Keratinocyte (primary cell): ENCODE measurements at regions not wholly inside any gene's neighbourhood (a gene's known extent, or its start where the extent isn't known, plus 50 kb on each side); places are given as distances from the start of the nearest gene placed in this dataset.

Source experiments
- DNase-seq: peaks from one replicate; pipeline ENCODE4 v3.0.0-alpha.2; 2011; ENCODE audit warnings: low read depth, missing footprints, low spot score
- FAIRE-seq: peaks from 2 replicates; lab custom pipeline; 2011; peaks lifted over from hg19 to GRCh38; lab: Jason Lieb, UNC
- H2AFZ ChIP-seq: 2 replicates; pipeline ENCODE4 v1.6.0; 2012; ENCODE audit warnings: low read length, control low read depth, inconsistent platforms; ENCODE audit not compliant: control insufficient read depth
- H3K27ac ChIP-seq: 2 replicates; pipeline ENCODE4 v1.5.1; 2011; ENCODE audit warnings: low read length; ENCODE audit not compliant: control insufficient read depth, insufficient read depth
- H3K27me3 ChIP-seq: 3 replicates; pipeline ENCODE4 v1.6.0; 2011; ENCODE audit warnings: low read length; ENCODE audit not compliant: control insufficient read depth, insufficient read depth; ENCODE audit errors: extremely low read depth
- H3K36me3 ChIP-seq, 2 experiments: 2 replicates in 1 of 2; 3 replicates in 1 of 2; pipeline ENCODE4 v1.5.1; 2011; ENCODE audit warnings: low read length in 2 of 2, mild to moderate bottlenecking in 1 of 2; ENCODE audit not compliant: control insufficient read depth in 2 of 2, insufficient read depth in 2 of 2; ENCODE audit errors: extremely low read depth in 1 of 2
- H3K4me1 ChIP-seq: 3 replicates; pipeline ENCODE4 v1.5.1; 2011; ENCODE audit warnings: low read length; ENCODE audit not compliant: control insufficient read depth, insufficient read depth; ENCODE audit errors: extremely low read depth
- H3K4me2 ChIP-seq: 3 replicates; pipeline ENCODE4 v1.6.0; 2011; ENCODE audit warnings: low read depth, low read length; ENCODE audit not compliant: control insufficient read depth, insufficient read depth; ENCODE audit errors: extremely low read depth
- H3K4me3 ChIP-seq, 3 experiments: fragments of 200-600 bp in 1 of 3; sonication (generic) in 1 of 3; 2 replicates in 2 of 3; 3 replicates in 1 of 3; pipeline ENCODE4 v1.5.1; 2011 to 2016; ENCODE audit warnings: low read length in 3 of 3, mild to moderate bottlenecking in 3 of 3, control low read depth in 2 of 3, inconsistent platforms in 1 of 3, low read depth in 1 of 3, mixed read lengths in 1 of 3, mixed run types in 1 of 3, moderate library complexity in 1 of 3; ENCODE audit not compliant: control insufficient read depth in 2 of 3, insufficient read depth in 2 of 3; ENCODE audit errors: extremely low read depth in 1 of 3
- H3K79me2 ChIP-seq: 2 replicates; pipeline ENCODE4 v1.6.0; 2012; ENCODE audit warnings: low read length; ENCODE audit not compliant: control insufficient read depth, insufficient read depth
- H3K9ac ChIP-seq: 3 replicates; pipeline ENCODE4 v1.6.0; 2011; ENCODE audit warnings: low read length; ENCODE audit not compliant: control insufficient read depth, insufficient read depth; ENCODE audit errors: extremely low read depth
- H3K9me1 ChIP-seq: 3 replicates; pipeline ENCODE4 v1.6.0; 2011; ENCODE audit warnings: low read length; ENCODE audit not compliant: control insufficient read depth, insufficient read depth; ENCODE audit errors: extremely low read depth
- H3K9me3 ChIP-seq: 2 replicates; pipeline ENCODE4 v1.5.1; 2012; ENCODE audit warnings: low read depth, low read length; ENCODE audit not compliant: control insufficient read depth
- H4K20me1 ChIP-seq: 3 replicates; pipeline ENCODE4 v1.6.0; 2011; ENCODE audit warnings: low read length; ENCODE audit not compliant: control insufficient read depth, insufficient read depth; ENCODE audit errors: extremely low read depth
- EZH2 ChIP-seq: IDR thresholded peaks from one replicate; pipeline ENCODE4 v1.6.1; 2012; ENCODE audit warnings: inconsistent platforms, mild to moderate bottlenecking, low read length, moderate library complexity
- dilution Hi-C: fragments of 300-500 bp; cut with MboI; formaldehyde crosslinking; loops from one replicate; pipeline ENCODE4 v1.7.0; 2020; ENCODE audit warnings: low sequenced_read_pairs; ENCODE audit not compliant: extremely low pct_ligation_motif_present
- TF ChIP-seq, protein P1 (sequence below), 3 experiments: IDR thresholded peaks in 1 of 3; conservative IDR thresholded peaks in 1 of 3; optimal IDR thresholded peaks in 1 of 3; 2 replicates in 2 of 3; 3 replicates in 1 of 3; pipeline versions ENCODE3 to v1.5.1; 2011; ENCODE audit warnings: low read length in 3 of 3, mild to moderate bottlenecking in 3 of 3, moderate library complexity in 2 of 3, control low read depth in 1 of 3, inconsistent platforms in 1 of 3; ENCODE audit not compliant: insufficient read depth in 2 of 3; ENCODE audit errors: extremely low read depth in 1 of 3

DNA sequence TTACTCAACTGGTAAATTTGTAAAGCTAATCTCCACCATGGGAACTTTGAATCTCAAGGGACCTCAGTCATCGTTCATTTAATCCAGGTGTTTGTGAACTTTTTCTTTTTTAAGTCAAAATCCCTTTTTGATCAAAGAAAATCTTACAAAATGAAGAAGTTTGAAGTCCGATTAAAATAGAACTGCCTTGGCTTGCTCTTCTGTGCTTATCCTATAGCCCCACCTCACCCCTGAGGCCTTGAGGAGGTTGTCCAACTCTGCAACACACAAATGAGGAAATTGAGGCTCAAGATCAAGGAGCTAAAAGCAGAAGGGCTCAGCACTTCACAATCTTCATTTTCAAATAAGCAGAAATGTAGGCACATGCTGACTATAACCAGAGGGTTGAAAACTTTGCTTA is 240.3 kb upstream of the SFRP2 start:
- no peaks in the 10 kb centered on the region for H3K27me3 ChIP-seq
- H3K4me1 ChIP-seq, result no peaks in the 10 kb centered on the region
- no peak overlapping the region for H2AFZ ChIP-seq
- H3K79me2 ChIP-seq, result no peaks in the 10 kb centered on the region
- H3K4me2 ChIP-seq, result no peak overlapping the region
- DNase-seq (no peak), FAIRE-seq (no peak)
- H3K9ac ChIP-seq, result no peak overlapping the region
- dilution Hi-C loops, result no loop called here
- H4K20me1 ChIP-seq, result no peaks in the 10 kb centered on the region
- H3K9me1 ChIP-seq, result no peaks in the 10 kb centered on the region
- no peak overlapping the region for H3K4me3 ChIP-seq
- no peaks in the 10 kb centered on the region for H3K9me3 ChIP-seq
- TF ChIP-seq, protein P1, sequence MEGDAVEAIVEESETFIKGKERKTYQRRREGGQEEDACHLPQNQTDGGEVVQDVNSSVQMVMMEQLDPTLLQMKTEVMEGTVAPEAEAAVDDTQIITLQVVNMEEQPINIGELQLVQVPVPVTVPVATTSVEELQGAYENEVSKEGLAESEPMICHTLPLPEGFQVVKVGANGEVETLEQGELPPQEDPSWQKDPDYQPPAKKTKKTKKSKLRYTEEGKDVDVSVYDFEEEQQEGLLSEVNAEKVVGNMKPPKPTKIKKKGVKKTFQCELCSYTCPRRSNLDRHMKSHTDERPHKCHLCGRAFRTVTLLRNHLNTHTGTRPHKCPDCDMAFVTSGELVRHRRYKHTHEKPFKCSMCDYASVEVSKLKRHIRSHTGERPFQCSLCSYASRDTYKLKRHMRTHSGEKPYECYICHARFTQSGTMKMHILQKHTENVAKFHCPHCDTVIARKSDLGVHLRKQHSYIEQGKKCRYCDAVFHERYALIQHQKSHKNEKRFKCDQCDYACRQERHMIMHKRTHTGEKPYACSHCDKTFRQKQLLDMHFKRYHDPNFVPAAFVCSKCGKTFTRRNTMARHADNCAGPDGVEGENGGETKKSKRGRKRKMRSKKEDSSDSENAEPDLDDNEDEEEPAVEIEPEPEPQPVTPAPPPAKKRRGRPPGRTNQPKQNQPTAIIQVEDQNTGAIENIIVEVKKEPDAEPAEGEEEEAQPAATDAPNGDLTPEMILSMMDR (optimal IDR thresholded peaks at IDR 0.05 in 1 of 3, IDR thresholded peaks at IDR 0.05 in 1 of 3, conservative IDR thresholded peaks at IDR 0.05 in 1 of 3; ENCODE audit: extremely low read depth in 1 of 3, insufficient read depth in 2 of 3, low read length in 3 of 3), result no peak
- no peak for TF ChIP-seq EZH2
- H3K36me3 ChIP-seq, result no peaks in the 10 kb centered on the region
- H3K27ac ChIP-seq, result no peak overlapping the region

DNA sequence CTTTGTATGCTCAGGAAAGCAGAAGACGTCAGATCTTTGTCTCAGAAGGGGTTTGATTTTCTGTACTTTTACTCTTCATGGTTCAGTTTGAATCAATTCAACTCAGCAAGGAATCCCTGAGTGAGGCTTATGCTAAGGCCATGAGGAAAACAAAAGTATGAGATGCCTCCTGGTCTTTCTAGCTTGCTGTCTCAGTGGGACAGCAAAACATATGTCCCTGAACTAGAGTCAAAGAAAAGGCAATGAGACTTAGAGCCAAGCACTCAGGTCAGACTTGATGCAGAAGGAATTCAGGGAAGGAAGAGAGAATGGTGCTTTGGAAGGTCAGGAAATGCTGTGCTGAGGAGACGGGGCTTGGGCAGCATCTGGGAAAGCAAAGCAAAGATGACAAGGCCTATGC is 236.2 kb upstream of the SFRP2 start:
- Histone ChIP-seq H3K4me3 (no peak overlapping the region), H3K9ac (no peak overlapping the region), H3K4me1 (no peaks in the 10 kb centered on the region), H3K9me1 (no peaks in the 10 kb centered on the region), H3K79me2 (no peaks in the 10 kb centered on the region), H3K36me3 (no peaks in the 10 kb centered on the region), H2AFZ (no peak overlapping the region), H4K20me1 (no peaks in the 10 kb centered on the region), H3K27me3 (no peaks in the 10 kb centered on the region), H3K27ac (no peak overlapping the region), H3K4me2 (no peak overlapping the region), H3K9me3 (no peaks in the 10 kb centered on the region)
- no peak for DNase-seq
- TF ChIP-seq EZH2, result no peak
- TF ChIP-seq, protein P1 (optimal IDR thresholded peaks at IDR 0.05 in 1 of 3, IDR thresholded peaks at IDR 0.05 in 1 of 3, conservative IDR thresholded peaks at IDR 0.05 in 1 of 3; ENCODE audit: extremely low read depth in 1 of 3, insufficient read depth in 2 of 3, low read length in 3 of 3), result no peak
- dilution Hi-C loops, result no loop called here
- no peak for FAIRE-seq
